Retinal pigment epithelial cell (primary cell): ENCODE measurements at regions not wholly inside any gene's neighbourhood (a gene's known extent, or its start where the extent isn't known, plus 50 kb on each side); places are given as distances from the start of the nearest gene placed in this dataset.

Source experiments
- DNase-seq: peaks from one replicate; pipeline ENCODE4 v3.0.0-alpha.2; 2010; ENCODE audit warnings: low read depth
- H3K4me3 ChIP-seq: 2 replicates; pipeline ENCODE4 v1.5.1; 2011; ENCODE audit warnings: mild to moderate bottlenecking, low read length, control low read depth, moderate library complexity
- TF ChIP-seq, protein P1 (sequence below): conservative IDR thresholded peaks from 2 replicates; pipeline ENCODE4 v1.5.1; 2011; ENCODE audit warnings: low read depth, low read length, control low read depth, inconsistent platforms

DNA sequence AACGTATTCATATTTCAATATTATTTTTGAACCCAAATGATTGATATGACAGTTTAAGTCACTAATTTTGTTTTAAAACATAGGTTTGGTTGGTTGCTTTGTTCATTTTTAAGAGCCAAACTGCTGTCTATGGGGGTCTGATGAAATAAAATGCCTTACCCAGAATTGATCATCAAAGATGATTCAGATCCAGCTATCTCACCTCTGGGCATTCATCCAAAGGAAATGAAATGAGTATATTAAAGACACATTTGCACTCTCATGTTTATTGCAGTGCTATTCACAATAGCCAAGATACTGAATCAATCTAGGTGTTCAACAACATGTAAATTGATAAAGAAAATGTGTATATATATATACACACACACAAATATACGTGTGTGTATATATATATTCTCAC is 326.9 kb upstream of the GULP1 start:
- no peak overlapping the region for H3K4me3 ChIP-seq
- TF ChIP-seq, protein P1, sequence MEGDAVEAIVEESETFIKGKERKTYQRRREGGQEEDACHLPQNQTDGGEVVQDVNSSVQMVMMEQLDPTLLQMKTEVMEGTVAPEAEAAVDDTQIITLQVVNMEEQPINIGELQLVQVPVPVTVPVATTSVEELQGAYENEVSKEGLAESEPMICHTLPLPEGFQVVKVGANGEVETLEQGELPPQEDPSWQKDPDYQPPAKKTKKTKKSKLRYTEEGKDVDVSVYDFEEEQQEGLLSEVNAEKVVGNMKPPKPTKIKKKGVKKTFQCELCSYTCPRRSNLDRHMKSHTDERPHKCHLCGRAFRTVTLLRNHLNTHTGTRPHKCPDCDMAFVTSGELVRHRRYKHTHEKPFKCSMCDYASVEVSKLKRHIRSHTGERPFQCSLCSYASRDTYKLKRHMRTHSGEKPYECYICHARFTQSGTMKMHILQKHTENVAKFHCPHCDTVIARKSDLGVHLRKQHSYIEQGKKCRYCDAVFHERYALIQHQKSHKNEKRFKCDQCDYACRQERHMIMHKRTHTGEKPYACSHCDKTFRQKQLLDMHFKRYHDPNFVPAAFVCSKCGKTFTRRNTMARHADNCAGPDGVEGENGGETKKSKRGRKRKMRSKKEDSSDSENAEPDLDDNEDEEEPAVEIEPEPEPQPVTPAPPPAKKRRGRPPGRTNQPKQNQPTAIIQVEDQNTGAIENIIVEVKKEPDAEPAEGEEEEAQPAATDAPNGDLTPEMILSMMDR, result no peak
- no peak for DNase-seq

DNA sequence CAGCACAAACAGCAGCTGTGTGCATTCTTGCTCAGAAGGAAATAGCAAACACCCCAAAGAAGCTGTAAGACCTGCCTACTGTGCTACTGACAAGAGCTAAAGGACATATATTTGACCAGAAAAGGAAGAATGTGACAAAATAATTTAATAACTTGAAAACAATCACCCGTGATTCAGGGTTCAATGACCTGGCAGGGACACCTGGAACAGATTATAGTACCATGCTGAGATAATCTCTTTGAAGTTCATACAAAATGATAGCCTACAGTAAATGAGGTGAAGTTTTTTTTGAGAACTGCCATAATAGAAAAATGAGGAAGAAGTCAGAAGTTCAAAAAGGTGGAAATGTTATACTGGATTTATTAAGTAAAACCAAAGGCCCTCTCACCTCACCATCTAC is 324.8 kb upstream of the GULP1 start:
- DNase-seq, result no peak
- H3K4me3 ChIP-seq, result no peak overlapping the region
- TF ChIP-seq, protein P1, result no peak

DNA sequence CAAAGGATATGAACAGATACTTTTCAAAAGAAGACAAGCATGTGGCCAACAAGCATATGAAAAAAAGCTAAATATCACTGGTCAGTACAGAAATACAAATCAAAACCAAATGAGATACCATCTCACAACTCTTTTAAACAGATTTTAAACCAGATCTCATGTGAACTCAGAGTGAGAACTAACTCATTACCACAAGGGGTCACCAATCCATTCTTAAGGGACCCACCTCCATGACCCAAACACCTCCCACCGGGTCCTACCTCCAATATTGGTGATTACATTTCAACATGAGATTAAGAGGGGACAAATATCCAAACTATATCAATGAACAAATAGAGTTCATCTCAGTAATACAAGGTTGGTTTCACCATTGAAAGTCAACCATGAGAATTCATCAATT is 319.8 kb upstream of the GULP1 start:
- no peak for DNase-seq
- no peak overlapping the region for H3K4me3 ChIP-seq
- TF ChIP-seq, protein P1, result no peak

DNA sequence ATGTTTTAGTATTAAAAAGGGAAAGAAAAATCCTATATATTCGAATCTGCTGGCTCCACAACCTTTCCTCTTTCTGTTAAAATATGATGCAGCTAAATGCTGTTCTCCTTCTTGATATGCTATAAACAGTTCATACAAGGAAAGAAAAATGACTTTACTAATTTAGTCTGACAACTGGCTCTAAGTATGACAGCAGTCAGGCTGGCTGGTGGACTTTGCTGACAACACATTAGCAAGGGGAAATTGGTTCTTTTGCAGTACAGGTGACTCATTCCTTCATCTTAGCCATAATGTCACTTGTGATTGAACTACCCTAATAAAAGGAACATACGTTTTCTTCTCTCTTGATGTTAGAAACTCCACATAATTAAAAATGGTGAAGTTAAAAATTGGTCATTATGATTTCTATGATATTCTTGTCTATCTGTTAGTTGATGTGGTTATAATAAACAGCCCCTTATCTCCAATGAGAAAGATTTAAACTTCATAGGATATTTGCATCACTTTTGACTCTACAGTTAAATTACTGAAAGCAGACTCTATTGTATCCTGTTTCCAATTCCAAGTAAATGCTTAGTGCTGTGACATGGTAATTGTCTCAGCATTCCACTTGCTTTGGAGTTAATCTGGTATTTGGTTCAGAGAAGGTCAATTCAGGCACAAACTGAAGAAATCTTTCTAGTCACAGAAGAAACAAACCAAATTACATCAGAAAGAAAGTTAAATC is 315.3 kb upstream of the GULP1 start:
- TF ChIP-seq, protein P1, result no peak
- no peak overlapping the region for H3K4me3 ChIP-seq
- peak; percentile 46 for DNase-seq

DNA sequence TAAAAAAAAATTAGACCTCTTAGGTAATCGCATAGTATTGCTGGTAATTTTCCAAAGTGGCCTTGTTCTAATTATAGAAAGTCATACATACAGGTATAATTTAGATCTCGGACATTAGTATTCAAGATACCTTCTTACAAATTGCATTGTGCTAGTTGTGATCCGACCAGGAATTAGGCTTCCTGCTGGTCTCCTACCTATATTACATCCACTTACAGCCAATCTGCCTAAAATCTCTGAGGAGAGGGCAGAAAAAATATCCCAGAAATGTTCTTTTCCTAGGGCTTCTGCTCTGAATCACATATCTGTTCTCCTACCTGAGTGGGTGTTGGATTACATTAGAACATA is 314.7 kb upstream of the GULP1 start:
- no peak overlapping the region for H3K4me3 ChIP-seq
- no peak for DNase-seq
- TF ChIP-seq, protein P1, result no peak

DNA sequence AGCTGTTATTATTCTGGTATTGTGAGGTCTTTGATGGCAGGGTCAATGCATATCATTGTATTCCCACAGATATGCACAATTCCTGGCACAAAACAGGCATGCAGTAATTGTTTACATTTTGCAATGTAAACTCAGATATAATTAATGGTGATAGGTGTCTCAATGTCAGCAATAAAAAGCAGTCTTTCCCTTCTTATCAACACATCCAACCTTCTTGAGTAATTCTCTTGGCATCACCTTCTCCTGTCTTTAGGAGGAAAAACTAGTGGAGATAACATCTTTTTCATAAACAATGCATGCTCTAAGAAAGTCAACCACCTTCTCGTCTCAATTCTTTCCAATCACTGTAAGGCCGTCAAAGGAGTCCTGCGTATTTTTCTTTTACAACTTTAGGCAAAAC is 313.3 kb upstream of the GULP1 start:
- no peak overlapping the region for H3K4me3 ChIP-seq
- DNase-seq, result no peak
- TF ChIP-seq, protein P1, result no peak

DNA sequence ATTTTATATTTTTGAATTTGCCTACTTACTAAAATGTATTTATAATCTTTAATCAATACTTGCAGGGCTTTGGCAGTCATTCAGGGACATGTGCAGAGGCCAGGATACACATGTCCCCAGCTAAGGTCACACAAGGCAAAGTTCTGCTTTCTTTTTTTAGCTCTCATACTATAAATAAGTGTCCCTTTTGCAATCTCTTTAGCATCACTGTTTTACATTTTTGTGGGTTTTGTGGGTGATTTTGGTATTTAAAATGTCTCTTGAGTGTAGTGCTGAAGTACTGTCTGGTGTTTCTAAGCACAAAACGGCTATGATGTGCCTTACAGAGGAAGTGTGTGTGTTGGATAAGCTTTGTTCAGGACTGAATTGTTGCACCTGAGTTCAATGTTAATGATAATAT is 309.0 kb upstream of the GULP1 start:
- DNase-seq, result peak; percentile 82
- TF ChIP-seq, protein P1, result no peak
- no peak overlapping the region for H3K4me3 ChIP-seq
